ENCODE measurements at regions not wholly inside any gene's neighbourhood (a gene's known extent, or its start where the extent isn't known, plus 50 kb on each side); places are given as distances from the start of the nearest gene placed in this dataset.
A peak's percentile ranks its signal among the peaks of the same experiment; 100 is the strongest.

DNA sequence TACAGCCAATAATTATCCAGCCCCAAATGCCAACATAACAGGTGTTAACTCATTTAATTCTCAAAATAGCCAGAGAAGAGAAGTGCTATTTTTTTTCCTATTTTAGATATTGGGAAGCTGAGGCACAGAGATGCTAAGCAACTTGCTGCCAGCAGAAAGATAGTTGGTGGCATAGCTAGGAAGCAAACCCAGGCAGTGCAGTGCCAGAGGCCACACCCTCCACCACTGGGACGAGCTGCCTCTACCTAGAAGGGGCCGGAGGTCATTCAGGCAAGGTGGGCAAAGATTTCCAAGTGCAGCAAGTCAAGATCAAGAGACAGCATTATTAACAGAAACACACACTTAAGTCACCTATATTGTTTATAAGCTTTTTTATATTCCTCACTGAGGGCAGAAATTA lies 654.1 kb downstream of the INHBA start (continued):
- TF ChIP-seq, protein P1, sequence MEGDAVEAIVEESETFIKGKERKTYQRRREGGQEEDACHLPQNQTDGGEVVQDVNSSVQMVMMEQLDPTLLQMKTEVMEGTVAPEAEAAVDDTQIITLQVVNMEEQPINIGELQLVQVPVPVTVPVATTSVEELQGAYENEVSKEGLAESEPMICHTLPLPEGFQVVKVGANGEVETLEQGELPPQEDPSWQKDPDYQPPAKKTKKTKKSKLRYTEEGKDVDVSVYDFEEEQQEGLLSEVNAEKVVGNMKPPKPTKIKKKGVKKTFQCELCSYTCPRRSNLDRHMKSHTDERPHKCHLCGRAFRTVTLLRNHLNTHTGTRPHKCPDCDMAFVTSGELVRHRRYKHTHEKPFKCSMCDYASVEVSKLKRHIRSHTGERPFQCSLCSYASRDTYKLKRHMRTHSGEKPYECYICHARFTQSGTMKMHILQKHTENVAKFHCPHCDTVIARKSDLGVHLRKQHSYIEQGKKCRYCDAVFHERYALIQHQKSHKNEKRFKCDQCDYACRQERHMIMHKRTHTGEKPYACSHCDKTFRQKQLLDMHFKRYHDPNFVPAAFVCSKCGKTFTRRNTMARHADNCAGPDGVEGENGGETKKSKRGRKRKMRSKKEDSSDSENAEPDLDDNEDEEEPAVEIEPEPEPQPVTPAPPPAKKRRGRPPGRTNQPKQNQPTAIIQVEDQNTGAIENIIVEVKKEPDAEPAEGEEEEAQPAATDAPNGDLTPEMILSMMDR (IDR thresholded peaks at IDR 0.05 in 2 of 3, conservative IDR thresholded peaks at IDR 0.05 in 1 of 3; ENCODE audit: control insufficient read depth in 2 of 3, extremely low read depth in 1 of 3, insufficient read depth in 1 of 3, low read depth in 3 of 3, low read length in 3 of 3), result no peak
- TF ChIP-seq, protein P2, sequence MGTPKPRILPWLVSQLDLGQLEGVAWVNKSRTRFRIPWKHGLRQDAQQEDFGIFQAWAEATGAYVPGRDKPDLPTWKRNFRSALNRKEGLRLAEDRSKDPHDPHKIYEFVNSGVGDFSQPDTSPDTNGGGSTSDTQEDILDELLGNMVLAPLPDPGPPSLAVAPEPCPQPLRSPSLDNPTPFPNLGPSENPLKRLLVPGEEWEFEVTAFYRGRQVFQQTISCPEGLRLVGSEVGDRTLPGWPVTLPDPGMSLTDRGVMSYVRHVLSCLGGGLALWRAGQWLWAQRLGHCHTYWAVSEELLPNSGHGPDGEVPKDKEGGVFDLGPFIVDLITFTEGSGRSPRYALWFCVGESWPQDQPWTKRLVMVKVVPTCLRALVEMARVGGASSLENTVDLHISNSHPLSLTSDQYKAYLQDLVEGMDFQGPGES (IDR thresholded peaks at IDR 0.05), result no peak
- TF ChIP-seq, protein P3, sequence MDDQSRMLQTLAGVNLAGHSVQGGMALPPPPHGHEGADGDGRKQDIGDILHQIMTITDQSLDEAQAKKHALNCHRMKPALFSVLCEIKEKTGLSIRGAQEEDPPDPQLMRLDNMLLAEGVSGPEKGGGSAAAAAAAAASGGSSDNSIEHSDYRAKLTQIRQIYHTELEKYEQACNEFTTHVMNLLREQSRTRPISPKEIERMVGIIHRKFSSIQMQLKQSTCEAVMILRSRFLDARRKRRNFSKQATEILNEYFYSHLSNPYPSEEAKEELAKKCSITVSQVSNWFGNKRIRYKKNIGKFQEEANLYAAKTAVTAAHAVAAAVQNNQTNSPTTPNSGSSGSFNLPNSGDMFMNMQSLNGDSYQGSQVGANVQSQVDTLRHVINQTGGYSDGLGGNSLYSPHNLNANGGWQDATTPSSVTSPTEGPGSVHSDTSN (IDR thresholded peaks at IDR 0.05; ENCODE audit: insufficient replicate concordance, low read depth, low read length), result no peak
- TF ChIP-seq NRF1 (conservative IDR thresholded peaks at IDR 0.05; ENCODE audit: low read depth, low read length), result no peak
- no peak for TF ChIP-seq RFX5 (IDR thresholded peaks at IDR 0.05; ENCODE audit: low read depth, low read length)

DNA sequence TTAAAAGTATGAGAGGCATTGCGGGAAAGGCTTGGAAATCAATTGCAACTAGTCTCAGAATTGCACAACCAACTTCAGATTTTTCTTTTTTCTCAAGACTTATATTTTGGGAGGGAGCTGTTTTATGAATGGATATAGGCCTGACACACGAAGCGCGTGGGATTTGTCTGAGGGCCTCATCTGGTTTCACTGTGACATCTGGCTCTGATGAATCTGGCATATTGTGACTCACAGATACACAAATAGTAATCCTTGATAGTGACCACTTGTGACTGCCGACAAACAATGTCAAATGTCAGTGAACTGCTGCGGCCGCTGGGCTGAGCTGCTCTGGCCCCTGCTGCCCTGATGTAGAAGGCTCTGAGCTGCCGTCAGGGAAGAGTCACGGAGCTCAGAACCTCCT lies 655.1 kb downstream of the INHBA start:
- CTCF ChIA-PET, result interaction anchor here (0.8 to 3.8 kb wide), 10 partner anchors 8 to 657 kb away, joined by 3 to 22 read pairs (median 4); no protein-coding TSS in a partner anchor
- in situ Hi-C loops (cut with MboI), result no loop called here
- TF ChIP-seq SMARCA5 (IDR thresholded peaks at IDR 0.05) (no peak), ZNF24 (IDR thresholded peaks at IDR 0.05) (no peak), ZZZ3 (IDR thresholded peaks at IDR 0.05; ENCODE audit: control insufficient read depth, insufficient read length, low read depth) (no peak), EED (IDR thresholded peaks at IDR 0.05; ENCODE audit: low read depth) (no peak), CREB1 (IDR thresholded peaks at IDR 0.05; ENCODE audit: low read depth) (no peak), BHLHE40 (IDR thresholded peaks at IDR 0.05; ENCODE audit: borderline replicate concordance in 1 of 2, low read depth in 2 of 2, low read length in 1 of 2) (no peak), BCL11A (IDR thresholded peaks at IDR 0.05; ENCODE audit: low read depth, low read length) (no peak), KDM1A (IDR thresholded peaks at IDR 0.05; ENCODE audit: borderline replicate concordance) (no peak), SRF (IDR thresholded peaks at IDR 0.05; ENCODE audit: low read depth in 2 of 2, low read length in 2 of 2) (no peak), CBFB (IDR thresholded peaks at IDR 0.05; ENCODE audit: low read depth) (no peak)
- TF ChIP-seq, protein P4, sequence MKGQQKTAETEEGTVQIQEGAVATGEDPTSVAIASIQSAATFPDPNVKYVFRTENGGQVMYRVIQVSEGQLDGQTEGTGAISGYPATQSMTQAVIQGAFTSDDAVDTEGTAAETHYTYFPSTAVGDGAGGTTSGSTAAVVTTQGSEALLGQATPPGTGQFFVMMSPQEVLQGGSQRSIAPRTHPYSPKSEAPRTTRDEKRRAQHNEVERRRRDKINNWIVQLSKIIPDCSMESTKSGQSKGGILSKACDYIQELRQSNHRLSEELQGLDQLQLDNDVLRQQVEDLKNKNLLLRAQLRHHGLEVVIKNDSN (IDR thresholded peaks at IDR 0.05; ENCODE audit: borderline replicate concordance, extremely low read length, insufficient read depth, low read depth, low read length), result no peak
- TF ChIP-seq, protein P5, sequence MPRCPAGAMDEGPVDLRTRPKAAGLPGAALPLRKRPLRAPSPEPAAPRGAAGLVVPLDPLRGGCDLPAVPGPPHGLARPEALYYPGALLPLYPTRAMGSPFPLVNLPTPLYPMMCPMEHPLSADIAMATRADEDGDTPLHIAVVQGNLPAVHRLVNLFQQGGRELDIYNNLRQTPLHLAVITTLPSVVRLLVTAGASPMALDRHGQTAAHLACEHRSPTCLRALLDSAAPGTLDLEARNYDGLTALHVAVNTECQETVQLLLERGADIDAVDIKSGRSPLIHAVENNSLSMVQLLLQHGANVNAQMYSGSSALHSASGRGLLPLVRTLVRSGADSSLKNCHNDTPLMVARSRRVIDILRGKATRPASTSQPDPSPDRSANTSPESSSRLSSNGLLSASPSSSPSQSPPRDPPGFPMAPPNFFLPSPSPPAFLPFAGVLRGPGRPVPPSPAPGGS (IDR thresholded peaks at IDR 0.05; ENCODE audit: borderline replicate concordance, insufficient read depth, low read depth, low read length, poor library complexity, severe bottlenecking), result no peak

More for the DNA sequence above, 655.1 kb downstream of the INHBA start:
- POLR2A ChIA-PET, result interaction anchor here (0.8 kb wide), 1 partner anchor 135 kb away, joined by 6 read pairs; no protein-coding TSS in a partner anchor
- H3K27ac ChIP-seq (ENCODE audit: control insufficient read depth, insufficient read depth), result no peak overlapping the region
- BruUV-seq (replicated peaks), result no TSS peak
- H3K36me3 ChIP-seq (ENCODE audit: control insufficient read depth in 2 of 2, insufficient read depth in 2 of 2, low read length in 1 of 2), result no peaks in the 10 kb centered on the region
- SMC1A ChIA-PET (ENCODE audit: uncharacterized antibody, unreplicated experiment), result interaction anchor here (1.0 to 3.3 kb wide), 14 partner anchors 11 to 659 kb away, joined by 3 to 13 read pairs (median 4); no protein-coding TSS in a partner anchor
- ATAC-seq, result peak; percentile 43
- intact Hi-C loops (cut with micrococcal nuclease; ENCODE audit: unreplicated experiment), result loop anchor here (5.0 kb wide), 1 partner anchor 55 kb away; no protein-coding TSS in a partner anchor
- H3K27me3 ChIP-seq (replicated peaks in 1 of 2; ENCODE audit: control insufficient read depth in 2 of 2, insufficient read depth in 2 of 2, low read length in 1 of 2), result no peaks in the 10 kb centered on the region
- H3K4me1 ChIP-seq (ENCODE audit: control insufficient read depth, insufficient read depth, low read length), result no peaks in the 10 kb centered on the region
- RAD21 ChIA-PET (ENCODE audit: unreplicated experiment), result interaction anchor here (0.7 to 3.0 kb wide), 9 partner anchors 16 to 657 kb away, joined by 3 to 9 read pairs (median 4); partner anchors contain the start of gene INHBA
- H3K9ac ChIP-seq (ENCODE audit: control insufficient read depth, insufficient read depth, low read length), result no peak overlapping the region
- H3K4me3 ChIP-seq, result no peak overlapping the region
- no peaks in the 10 kb centered on the region for H3K79me2 ChIP-seq (ENCODE audit: control insufficient read depth, insufficient read depth, low read length)
- H3K4me2 ChIP-seq (ENCODE audit: control insufficient read depth, insufficient read depth), result no peak overlapping the region
- H2AFZ ChIP-seq (ENCODE audit: control insufficient read depth, low read depth, low read length), result no peak overlapping the region
- no peak for DNase-seq (ENCODE audit: low read depth, low spot score)
- H3K9me3 ChIP-seq (replicated peaks; ENCODE audit: control insufficient read depth, insufficient read depth, low read length), result no peaks in the 10 kb centered on the region
- no peak for FAIRE-seq
- 51% methylated on average over 9 of the region's 9 CpGs for whole genome bisulfite sequencing (ENCODE audit: insufficient coverage, insufficient replicate concordance, low lambda C conversion rate, missing lambda C conversion rate)
- H4K20me1 ChIP-seq (ENCODE audit: control insufficient read depth, insufficient read depth), result no peaks in the 10 kb centered on the region

Data from GM12878 (cell line).